GM13976 (cell line): ENCODE measurements at regions not wholly inside any gene's neighbourhood (a gene's known extent, or its start where the extent isn't known, plus 50 kb on each side); places are given as distances from the start of the nearest gene placed in this dataset.

Source experiments
- DNase-seq: peaks from one replicate; pipeline ENCODE4 v3.0.0; 2012; ENCODE audit warnings: low spot score
- CTCF ChIP-seq: IDR thresholded peaks from 2 replicates; pipeline ENCODE4 v1.5.1; 2012; ENCODE audit warnings: borderline replicate concordance, mild to moderate bottlenecking; ENCODE audit not compliant: insufficient read depth; ENCODE audit errors: extremely low read depth, missing control alignments, control extremely low read depth
- in situ Hi-C: fragments of 300-500 bp; cut with MboI; formaldehyde crosslinking; loops from one replicate; pipeline ENCODE4 v1.12.0; 2022; ENCODE audit warnings: low sequenced_read_pairs, mixed read lengths, inconsistent platforms; ENCODE audit not compliant: unreplicated experiment

GRCh38 chr4:132991111-132991510 is 158.0 kb upstream of the PCDH10 start:
- in situ Hi-C loops: no loop called here
- DNase-seq: no peak

GRCh38 chr4:132992686-132993085 is 156.4 kb upstream of the PCDH10 start:
- in situ Hi-C loops: no loop called here
- TF ChIP-seq CTCF: no peak
- no peak for DNase-seq

More at GRCh38 chr4:132991111-132991510, 158.0 kb upstream of the PCDH10 start:
- TF ChIP-seq CTCF: no peak

- DNase-seq: no peak
- no peak for TF ChIP-seq CTCF
- in situ Hi-C loops: no loop called here
Measured at GRCh38 chr4:132998585-132999230, 150.4 kb upstream of the PCDH10 start.

- DNase-seq: no peak
- TF ChIP-seq CTCF: no peak
- in situ Hi-C loops: no loop called here
Measured at GRCh38 chr4:133000012-133000411, 149.1 kb upstream of the PCDH10 start.

- DNase-seq: no peak
- no peak for TF ChIP-seq CTCF
- in situ Hi-C loops: no loop called here
Measured at GRCh38 chr4:133003169-133003568, 145.9 kb upstream of the PCDH10 start.

- no peak for TF ChIP-seq CTCF
- no peak for DNase-seq
- in situ Hi-C loops: no loop called here
Measured at GRCh38 chr4:133014473-133015135, 134.5 kb upstream of the PCDH10 start.

- in situ Hi-C loops: no loop called here
- no peak for TF ChIP-seq CTCF
- no peak for DNase-seq
Measured at GRCh38 chr4:133045288-133045687, 103.8 kb upstream of the PCDH10 start.
